Adrenal gland (tissue), 5 donors: ENCODE measurements at regions not wholly inside any gene's neighbourhood (a gene's known extent, or its start where the extent isn't known, plus 50 kb on each side); places are given as distances from the start of the nearest gene placed in this dataset.

Experiments used
- CTCF ChIP-seq, 6 experiments: fragments of 450-650 bp in 4 of 6; fragments of 200-600 bp in 2 of 6; sonication (generic) in 1 of 6; IDR thresholded peaks; 1 replicate in 5 of 6; 2 replicates in 1 of 6; pipeline versions ENCODE4 v1.5.1 to v1.8.0; 2016 to 2021; ENCODE audit warnings: antibody characterized with exemption in 6 of 6, mild to moderate bottlenecking in 2 of 6, moderate library complexity in 1 of 6
- POLR2A ChIP-seq, 2 donors: fragments of 450-650 bp; IDR thresholded peaks; one replicate each; pipeline ENCODE4 v1.6.1; 2017; ENCODE audit warnings: antibody characterized with exemption in 2 of 2, mild to moderate bottlenecking in 2 of 2, moderate library complexity in 1 of 2
- donor health status: DM: no; HTN: no; CAD: no.

- TF ChIP-seq CTCF (IDR thresholded peaks at IDR 0.05) (no peak), POLR2A (IDR thresholded peaks at IDR 0.05) (no peak)
These were observed 231.0 kb upstream of the PPP2R2D start for GRCh38 chr10:131669838-131670237.
